ENCODE measurements at regions not wholly inside any gene's neighbourhood (a gene's known extent, or its start where the extent isn't known, plus 50 kb on each side); places are given as distances from the start of the nearest gene placed in this dataset.

DNA sequence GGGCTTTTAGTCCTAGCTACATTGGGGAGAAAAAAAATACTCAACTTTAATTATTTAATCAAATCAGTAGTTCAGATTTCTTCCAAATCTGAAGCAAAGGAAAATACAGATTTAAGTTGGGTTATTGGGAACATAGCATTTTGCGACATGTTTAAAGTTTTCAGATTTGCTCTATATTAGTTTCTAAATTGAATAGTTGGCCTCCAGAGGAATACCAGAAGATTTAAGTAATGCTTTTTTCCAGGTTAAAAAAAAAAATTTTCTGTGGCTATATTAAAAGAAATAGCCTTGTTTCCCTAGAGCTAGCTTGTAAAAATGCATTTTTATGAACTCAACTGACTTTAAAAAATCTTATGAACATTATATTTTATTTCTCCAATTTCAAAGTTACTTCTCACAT lies 115.9 kb downstream of the DDX53 start:
- TF ChIP-seq, protein P1, sequence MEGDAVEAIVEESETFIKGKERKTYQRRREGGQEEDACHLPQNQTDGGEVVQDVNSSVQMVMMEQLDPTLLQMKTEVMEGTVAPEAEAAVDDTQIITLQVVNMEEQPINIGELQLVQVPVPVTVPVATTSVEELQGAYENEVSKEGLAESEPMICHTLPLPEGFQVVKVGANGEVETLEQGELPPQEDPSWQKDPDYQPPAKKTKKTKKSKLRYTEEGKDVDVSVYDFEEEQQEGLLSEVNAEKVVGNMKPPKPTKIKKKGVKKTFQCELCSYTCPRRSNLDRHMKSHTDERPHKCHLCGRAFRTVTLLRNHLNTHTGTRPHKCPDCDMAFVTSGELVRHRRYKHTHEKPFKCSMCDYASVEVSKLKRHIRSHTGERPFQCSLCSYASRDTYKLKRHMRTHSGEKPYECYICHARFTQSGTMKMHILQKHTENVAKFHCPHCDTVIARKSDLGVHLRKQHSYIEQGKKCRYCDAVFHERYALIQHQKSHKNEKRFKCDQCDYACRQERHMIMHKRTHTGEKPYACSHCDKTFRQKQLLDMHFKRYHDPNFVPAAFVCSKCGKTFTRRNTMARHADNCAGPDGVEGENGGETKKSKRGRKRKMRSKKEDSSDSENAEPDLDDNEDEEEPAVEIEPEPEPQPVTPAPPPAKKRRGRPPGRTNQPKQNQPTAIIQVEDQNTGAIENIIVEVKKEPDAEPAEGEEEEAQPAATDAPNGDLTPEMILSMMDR (conservative IDR thresholded peaks at IDR 0.05; ENCODE audit: low read depth, low read length): no peak
- no peak for TF ChIP-seq EZH2 (IDR thresholded peaks at IDR 0.05; ENCODE audit: borderline replicate concordance, low read depth, low read length, poor library complexity, severe bottlenecking)
